Osteoblast (primary cell): ENCODE measurements at regions not wholly inside any gene's neighbourhood (a gene's known extent, or its start where the extent isn't known, plus 50 kb on each side); places are given as distances from the start of the nearest gene placed in this dataset.

ENCODE experiments used
- DNase-seq: peaks from one replicate; pipeline ENCODE4 v3.0.0; 2011; ENCODE audit warnings: low spot score, mixed read lengths; ENCODE audit not compliant: insufficient read length; ENCODE audit errors: missing footprints
- H2AFZ ChIP-seq: 2 replicates; pipeline ENCODE4 v1.6.0; 2011; ENCODE audit warnings: mild to moderate bottlenecking, low read length
- H3K27ac ChIP-seq: 2 replicates; pipeline ENCODE4 v1.5.1; 2011; ENCODE audit warnings: mild to moderate bottlenecking, low read depth, low read length, moderate library complexity
- H3K27me3 ChIP-seq: 2 replicates; pipeline ENCODE4 v1.6.0; 2012; ENCODE audit warnings: mild to moderate bottlenecking, control low read depth, inconsistent platforms, low read length, moderate library complexity; ENCODE audit not compliant: insufficient read depth
- H3K36me3 ChIP-seq: 2 replicates; pipeline ENCODE4 v1.5.1; 2011; ENCODE audit warnings: mild to moderate bottlenecking, low read length, control low read depth, moderate library complexity; ENCODE audit not compliant: insufficient read depth
- H3K4me1 ChIP-seq: 2 replicates; pipeline ENCODE4 v1.5.1; 2011; ENCODE audit warnings: mild to moderate bottlenecking, low read length, control low read depth, moderate library complexity; ENCODE audit not compliant: insufficient read depth
- H3K4me2 ChIP-seq: 2 replicates; pipeline ENCODE4 v1.6.0; 2011; ENCODE audit warnings: mild to moderate bottlenecking, low read length; ENCODE audit not compliant: insufficient read depth
- H3K4me3 ChIP-seq: fragments of 200-600 bp; sonication (generic); 3 replicates; pipeline ENCODE4 v1.5.1; 2012; ENCODE audit warnings: mild to moderate bottlenecking, low read length, inconsistent platforms; ENCODE audit not compliant: insufficient read depth
- H3K79me2 ChIP-seq: 2 replicates; pipeline ENCODE4 v1.6.0; 2012; ENCODE audit warnings: mild to moderate bottlenecking, low read length, control low read depth, inconsistent platforms; ENCODE audit not compliant: insufficient read depth
- H3K9me3 ChIP-seq: 2 replicates; pipeline ENCODE4 v1.5.1; 2011; ENCODE audit warnings: low read depth, low read length, control low read depth
- H4K20me1 ChIP-seq: 2 replicates; pipeline ENCODE4 v1.6.0; 2012; ENCODE audit warnings: mild to moderate bottlenecking, low read length, control low read depth; ENCODE audit not compliant: insufficient read depth
- TF ChIP-seq, protein P1 (sequence below): IDR thresholded peaks from 2 replicates; pipeline ENCODE4 v1.5.1; 2011; ENCODE audit warnings: mild to moderate bottlenecking, low read depth, low read length, moderate library complexity; ENCODE audit errors: extremely low read depth

DNA sequence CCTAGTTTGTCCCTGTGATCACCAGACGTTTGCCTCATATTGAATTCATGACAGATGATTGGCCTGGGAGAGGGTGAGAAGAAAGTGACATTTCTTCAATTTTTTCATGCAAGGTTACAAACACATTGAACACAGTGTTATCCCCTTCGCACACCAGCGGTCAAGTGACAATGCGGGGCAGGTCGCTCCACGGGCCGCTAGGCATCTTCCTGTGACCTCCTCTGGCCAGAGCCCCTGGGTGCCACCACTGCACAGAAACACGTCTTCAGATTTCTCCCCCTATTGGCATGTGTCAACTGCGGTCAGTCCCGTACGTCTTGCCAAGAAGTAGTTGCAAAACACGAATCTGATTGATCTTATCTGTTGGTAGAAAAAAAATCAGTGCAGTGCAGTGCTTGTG lies 97.1 kb downstream of the PXDC1 start:
- Histone ChIP-seq H3K4me1 (no peaks in the 10 kb centered on the region), H3K27me3 (peaks cover 5% of the 10 kb centered on the region), H3K79me2 (no peaks in the 10 kb centered on the region), H3K9me3 (no peaks in the 10 kb centered on the region), H3K36me3 (no peaks in the 10 kb centered on the region), H3K4me3 (no peak overlapping the region), H3K27ac (no peak overlapping the region), H3K4me2 (no peak overlapping the region), H2AFZ (no peak overlapping the region), H4K20me1 (no peaks in the 10 kb centered on the region)
- TF ChIP-seq, protein P1, sequence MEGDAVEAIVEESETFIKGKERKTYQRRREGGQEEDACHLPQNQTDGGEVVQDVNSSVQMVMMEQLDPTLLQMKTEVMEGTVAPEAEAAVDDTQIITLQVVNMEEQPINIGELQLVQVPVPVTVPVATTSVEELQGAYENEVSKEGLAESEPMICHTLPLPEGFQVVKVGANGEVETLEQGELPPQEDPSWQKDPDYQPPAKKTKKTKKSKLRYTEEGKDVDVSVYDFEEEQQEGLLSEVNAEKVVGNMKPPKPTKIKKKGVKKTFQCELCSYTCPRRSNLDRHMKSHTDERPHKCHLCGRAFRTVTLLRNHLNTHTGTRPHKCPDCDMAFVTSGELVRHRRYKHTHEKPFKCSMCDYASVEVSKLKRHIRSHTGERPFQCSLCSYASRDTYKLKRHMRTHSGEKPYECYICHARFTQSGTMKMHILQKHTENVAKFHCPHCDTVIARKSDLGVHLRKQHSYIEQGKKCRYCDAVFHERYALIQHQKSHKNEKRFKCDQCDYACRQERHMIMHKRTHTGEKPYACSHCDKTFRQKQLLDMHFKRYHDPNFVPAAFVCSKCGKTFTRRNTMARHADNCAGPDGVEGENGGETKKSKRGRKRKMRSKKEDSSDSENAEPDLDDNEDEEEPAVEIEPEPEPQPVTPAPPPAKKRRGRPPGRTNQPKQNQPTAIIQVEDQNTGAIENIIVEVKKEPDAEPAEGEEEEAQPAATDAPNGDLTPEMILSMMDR, result no peak
- no peak for DNase-seq

DNA sequence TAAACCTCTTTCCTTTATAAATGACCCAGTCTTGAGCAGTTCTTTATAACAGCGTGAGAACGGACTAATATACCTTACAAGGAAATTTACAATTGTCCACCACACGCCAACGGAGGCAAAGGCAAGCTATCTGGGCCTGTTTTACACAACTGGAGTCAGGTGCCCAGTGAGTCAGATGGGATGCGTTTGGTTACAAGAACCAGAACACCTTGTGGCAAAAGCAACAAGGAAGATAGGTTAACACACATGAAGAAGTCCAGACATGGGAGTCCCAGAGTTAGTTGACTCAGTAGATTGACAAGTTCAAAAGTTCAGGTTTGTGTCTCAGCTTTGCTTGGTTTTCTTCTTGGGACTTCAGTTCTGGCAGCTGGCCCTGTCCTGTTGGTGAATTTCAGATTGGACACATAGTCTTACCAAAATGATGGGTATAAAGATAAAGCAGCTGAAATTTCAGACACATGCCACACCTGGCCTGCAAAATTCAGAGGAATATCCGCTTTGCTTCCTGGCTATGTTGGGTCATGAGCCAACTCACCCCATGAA lies 97.9 kb downstream of the PXDC1 start:
- H3K9me3 ChIP-seq, result no peaks in the 10 kb centered on the region
- no peak overlapping the region for H3K27ac ChIP-seq
- TF ChIP-seq, protein P1, result no peak
- no peaks in the 10 kb centered on the region for H3K27me3 ChIP-seq
- H3K79me2 ChIP-seq, result no peaks in the 10 kb centered on the region
- H3K4me1 ChIP-seq, result no peaks in the 10 kb centered on the region
- no peaks in the 10 kb centered on the region for H4K20me1 ChIP-seq
- H3K36me3 ChIP-seq, result no peaks in the 10 kb centered on the region
- no peak overlapping the region for H2AFZ ChIP-seq
- no peak overlapping the region for H3K4me3 ChIP-seq
- no peak overlapping the region for H3K4me2 ChIP-seq
- no peak for DNase-seq

DNA sequence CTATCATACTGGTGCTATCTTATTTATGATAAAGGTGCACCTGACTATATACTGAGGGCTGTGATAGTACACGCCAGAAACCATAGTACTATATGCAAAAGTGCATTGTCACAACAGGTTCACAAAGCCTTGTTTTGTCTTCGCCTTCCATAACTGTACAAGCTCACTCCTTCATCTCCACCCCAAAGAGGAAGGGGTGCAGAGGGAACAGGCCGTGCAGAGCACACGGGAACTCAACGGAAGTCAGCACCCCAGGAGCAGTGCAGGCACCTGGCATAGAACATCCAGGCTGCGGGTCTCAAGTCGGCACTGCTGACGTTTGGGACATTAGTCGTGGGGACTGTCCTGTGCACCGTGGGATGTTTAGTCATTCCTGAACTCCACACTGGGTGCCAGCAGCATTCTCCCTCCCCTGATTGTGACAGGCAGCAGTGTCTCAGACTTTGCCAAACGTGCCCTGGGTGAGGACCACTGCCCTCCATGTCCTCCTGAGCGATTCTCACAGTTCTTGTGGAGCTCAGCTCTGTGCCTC lies 99.7 kb downstream of the PXDC1 start:
- no peaks in the 10 kb centered on the region for H3K79me2 ChIP-seq
- H3K4me2 ChIP-seq, result no peak overlapping the region
- no peaks in the 10 kb centered on the region for H3K36me3 ChIP-seq
- no peaks in the 10 kb centered on the region for H3K4me1 ChIP-seq
- H3K4me3 ChIP-seq, result no peak overlapping the region
- no peaks in the 10 kb centered on the region for H3K27me3 ChIP-seq
- H2AFZ ChIP-seq, result no peak overlapping the region
- TF ChIP-seq, protein P1, result no peak
- DNase-seq, result no peak
- no peak overlapping the region for H3K27ac ChIP-seq
- no peaks in the 10 kb centered on the region for H3K9me3 ChIP-seq
- no peaks in the 10 kb centered on the region for H4K20me1 ChIP-seq

DNA sequence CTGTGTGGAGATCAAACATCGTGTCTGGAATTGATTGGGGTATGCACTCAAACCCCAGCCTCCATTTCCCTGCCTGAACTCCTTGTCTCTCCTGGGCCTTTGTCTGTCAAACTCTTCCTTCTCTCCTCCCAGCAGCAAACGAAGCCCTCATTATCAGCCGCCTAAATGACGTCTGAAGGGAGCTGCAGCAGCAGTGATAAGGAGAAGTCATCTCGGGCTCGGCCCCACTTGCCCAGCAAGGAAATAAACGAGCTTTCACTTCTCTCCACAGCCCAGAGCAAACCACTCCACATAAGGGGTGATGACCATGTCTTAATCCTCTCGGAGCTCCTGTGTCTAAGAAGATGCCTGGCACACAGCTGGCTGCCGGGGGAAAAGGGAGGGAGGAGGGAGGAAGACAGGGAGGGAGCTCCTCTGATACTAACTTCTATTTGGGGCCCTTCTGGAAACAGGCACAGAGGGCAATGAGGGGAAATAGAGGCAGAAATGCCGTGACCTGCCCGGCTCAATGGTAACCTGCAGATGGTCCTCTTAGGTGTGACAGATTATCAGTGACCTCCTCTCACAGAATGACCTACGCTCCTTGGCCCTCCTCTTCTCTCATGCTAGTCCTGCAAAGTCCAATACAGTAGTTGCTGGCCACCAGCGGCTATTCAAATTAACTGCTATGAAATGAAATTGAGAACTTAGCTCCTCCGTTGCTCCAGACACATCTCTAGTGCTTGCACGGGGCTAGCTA lies 100.4 kb downstream of the PXDC1 start:
- Histone ChIP-seq H3K36me3 (no peaks in the 10 kb centered on the region), H3K4me3 (no peak overlapping the region), H3K27ac (no peak overlapping the region), H3K27me3 (no peaks in the 10 kb centered on the region), H3K4me1 (no peaks in the 10 kb centered on the region), H3K9me3 (no peaks in the 10 kb centered on the region), H2AFZ (no peak overlapping the region), H3K4me2 (no peak overlapping the region), H4K20me1 (no peaks in the 10 kb centered on the region), H3K79me2 (no peaks in the 10 kb centered on the region)
- DNase-seq, result no peak
- TF ChIP-seq, protein P1, result no peak
